Activated CD4-positive, alpha-beta T cell treated with anti-CD3 and anti-CD28 coated beads for 1 hour (primary cell): ENCODE measurements at regions not wholly inside any gene's neighbourhood (a gene's known extent, or its start where the extent isn't known, plus 50 kb on each side); places are given as distances from the start of the nearest gene placed in this dataset.
"Not testable (repeated sequence)": the region's sequence is repeated elsewhere in the genome, so short reads cannot be mapped to it uniquely, and the experiment has no call there.

Source experiments
- DNase-seq: peaks from one replicate; pipeline ENCODE4 v3.0.0-alpha.2; 2020

- DNase-seq = no peak
Observed at GRCh38 chr10:21463436-21463835, 62.0 kb downstream of the SKIDA1 start.

GRCh38 chr10:21458126-21458871 lies 67.2 kb downstream of the SKIDA1 start:
- DNase-seq = no peak

GRCh38 chr10:21456160-21456559 lies 69.3 kb downstream of the SKIDA1 start:
- no peak for DNase-seq

GRCh38 chr10:21452203-21452602 lies 73.3 kb downstream of the SKIDA1 start:
- DNase-seq = no peak

GRCh38 chr10:21449288-21449966 lies 76.1 kb downstream of the SKIDA1 start:
- DNase-seq = no peak

- no peak for DNase-seq
Observed at GRCh38 chr10:21445163-21445562, 80.3 kb downstream of the SKIDA1 start.

GRCh38 chr10:21441625-21442024 lies 83.9 kb downstream of the SKIDA1 start:
- no peak for DNase-seq

GRCh38 chr10:21438914-21439313 lies 86.6 kb downstream of the SKIDA1 start:
- not testable (repeated sequence) for DNase-seq

GRCh38 chr10:21437770-21438382 lies 87.6 kb downstream of the SKIDA1 start:
- no peak for DNase-seq

- DNase-seq = no peak
Observed at GRCh38 chr10:21432266-21432665, 93.2 kb downstream of the SKIDA1 start.

- no peak for DNase-seq
Observed at GRCh38 chr10:21431799-21432198, 93.7 kb downstream of the SKIDA1 start.

GRCh38 chr10:21427804-21428481 lies 97.5 kb downstream of the SKIDA1 start:
- DNase-seq = no peak

- no peak for DNase-seq
Observed at GRCh38 chr10:21424459-21424861, 101.0 kb downstream of the SKIDA1 start.

- no peak for DNase-seq
Observed at GRCh38 chr10:21423850-21424249, 101.6 kb downstream of the SKIDA1 start.

- DNase-seq = no peak
Observed at GRCh38 chr10:21423338-21423737, 102.1 kb downstream of the SKIDA1 start.

GRCh38 chr10:21421794-21422193 lies 103.7 kb downstream of the SKIDA1 start:
- no peak for DNase-seq

- DNase-seq = no peak
Observed at GRCh38 chr10:21421016-21421415, 104.5 kb downstream of the SKIDA1 start.

- not testable (repeated sequence) for DNase-seq
Observed at GRCh38 chr10:21418981-21419576, 106.4 kb downstream of the SKIDA1 start.

- DNase-seq = no peak
Observed at GRCh38 chr10:21417172-21417712, 108.2 kb downstream of the SKIDA1 start.

GRCh38 chr10:21413680-21414079 lies 111.8 kb downstream of the SKIDA1 start:
- DNase-seq = no peak

- no peak for DNase-seq
Observed at GRCh38 chr10:21413268-21413667, 112.2 kb downstream of the SKIDA1 start.

GRCh38 chr10:21406595-21407193 lies 118.8 kb downstream of the SKIDA1 start:
- DNase-seq = no peak
